ENCODE measurements at regions not wholly inside any gene's neighbourhood (a gene's known extent, or its start where the extent isn't known, plus 50 kb on each side); places are given as distances from the start of the nearest gene placed in this dataset.

- TF ChIP-seq EZH2 (IDR thresholded peaks at IDR 0.05; ENCODE audit: borderline replicate concordance) (no peak), CTCF (IDR thresholded peaks at IDR 0.05; ENCODE audit: poor library complexity) (no peak), EZH2phosphoT487 (IDR thresholded peaks at IDR 0.05; ENCODE audit: low read depth, severe bottlenecking, unreplicated experiment) (no peak)
These were observed 52.7 kb upstream of the HERPUD2 start for GRCh38 chr7:35747611-35748010.

All from hepatocyte (in vitro differentiated cells).